GM12878 (cell line): ENCODE measurements at regions not wholly inside any gene's neighbourhood (a gene's known extent, or its start where the extent isn't known, plus 50 kb on each side); places are given as distances from the start of the nearest gene placed in this dataset.

Source experiments
- ATAC-seq: fragments of 200-7000 bp; cut with Tn5 transposase; 3 replicates; pipeline ENCODE4 v1.9.1; 2020; ENCODE audit warnings: mild to moderate bottlenecking, moderate library complexity
- BruUV-seq: library from RNA; stranded (reverse); fragments of 400-500 nt; replicated peaks from 2 replicates; lab custom pipeline; 2021; lab: Mats Ljungman, UMichigan
- CTCF ChIA-PET: fragments of 300-600 bp; sonication (Branson Sonifier 250); formaldehyde crosslinking; extraction: SDS; loops from one replicate; lab custom pipeline; 2021; ENCODE audit warnings: inconsistent platforms; lab: Yijun Ruan, JAX
- POLR2A ChIA-PET: fragments of 350-600 bp; formaldehyde crosslinking; extraction: SDS; loops from one replicate; lab custom pipeline; 2021; ENCODE audit warnings: inconsistent platforms; lab: Charles Lee
- RAD21 ChIA-PET: fragments of 300-600 bp; sonication (Branson Sonifier 250); formaldehyde crosslinking; loops from one replicate; lab custom pipeline; 2023; ENCODE audit warnings: antibody characterized with exemption; ENCODE audit not compliant: unreplicated experiment; lab: Charles Lee
- SMC1A ChIA-PET: fragments of 300-600 bp; sonication (Branson Sonifier 250); formaldehyde crosslinking; loops from one replicate; lab custom pipeline; 2023; ENCODE audit not compliant: unreplicated experiment, uncharacterized antibody; lab: Charles Lee
- DNase-seq: peaks from one replicate; pipeline ENCODE4 v3.0.0-alpha.2; 2011; ENCODE audit warnings: low read depth, low spot score
- FAIRE-seq: peaks from 3 replicates; lab custom pipeline; 2011; peaks lifted over from hg19 to GRCh38; lab: Jason Lieb, UNC
- H2AFZ ChIP-seq: 2 replicates; pipeline ENCODE4 v1.6.0; 2011; ENCODE audit warnings: low read depth, low read length, control low read depth; ENCODE audit not compliant: control insufficient read depth
- H3K27ac ChIP-seq: 2 replicates; pipeline ENCODE4 v1.5.1; 2011; ENCODE audit warnings: control low read depth; ENCODE audit not compliant: control insufficient read depth, insufficient read depth
- H3K27me3 ChIP-seq, 2 experiments: replicated peaks in 1 of 2; 2 replicates each; pipeline versions ENCODE4 v1.6.0 to v1.6.1; 2011; ENCODE audit warnings: low read length in 1 of 2; ENCODE audit not compliant: control insufficient read depth in 2 of 2, insufficient read depth in 2 of 2
- H3K36me3 ChIP-seq, 2 experiments: 2 replicates each; pipeline ENCODE4 v1.5.1; 2011; ENCODE audit warnings: low read length in 1 of 2; ENCODE audit not compliant: control insufficient read depth in 2 of 2, insufficient read depth in 2 of 2
- H3K4me1 ChIP-seq: 2 replicates; pipeline ENCODE4 v1.6.1; 2011; ENCODE audit warnings: mild to moderate bottlenecking, low read length, moderate library complexity, mixed read lengths; ENCODE audit not compliant: control insufficient read depth, insufficient read depth
- H3K4me2 ChIP-seq: 2 replicates; pipeline ENCODE4 v1.6.0; 2011; ENCODE audit warnings: control low read depth; ENCODE audit not compliant: control insufficient read depth, insufficient read depth
- H3K4me3 ChIP-seq: fragments of 200-600 bp; sonication (generic); 2 replicates; pipeline ENCODE4 v1.5.1; 2016
- H3K79me2 ChIP-seq: 2 replicates; pipeline ENCODE4 v1.6.0; 2011; ENCODE audit warnings: low read length; ENCODE audit not compliant: control insufficient read depth, insufficient read depth
- H3K9ac ChIP-seq: 2 replicates; pipeline ENCODE4 v1.8.0; 2011; ENCODE audit warnings: low read length, control low read depth, mixed read lengths; ENCODE audit not compliant: control insufficient read depth, insufficient read depth
- H3K9me3 ChIP-seq: replicated peaks from 3 replicates; pipeline ENCODE4 v1.5.1; 2011; ENCODE audit warnings: mild to moderate bottlenecking, low read length; ENCODE audit not compliant: control insufficient read depth, insufficient read depth
- H4K20me1 ChIP-seq: 2 replicates; pipeline ENCODE4 v1.6.0; 2011; ENCODE audit not compliant: control insufficient read depth, insufficient read depth
- MEF2A ChIP-seq: IDR thresholded peaks from 2 replicates; pipeline ENCODE4 v1.6.1; 2011; ENCODE audit warnings: low read depth, mild to moderate bottlenecking, low read length, moderate library complexity; ENCODE audit not compliant: insufficient read depth
- NFIC ChIP-seq: IDR thresholded peaks from 2 replicates; pipeline ENCODE4 v1.6.1; 2012; ENCODE audit warnings: low read depth, mild to moderate bottlenecking, inconsistent platforms, low read length, moderate library complexity
- NFYA ChIP-seq: IDR thresholded peaks from 2 replicates; pipeline ENCODE4 v1.6.1; 2011; ENCODE audit warnings: low read depth, mild to moderate bottlenecking, low read length, improper control_type of control experiment, borderline replicate concordance
- NFYB ChIP-seq: IDR thresholded peaks from 2 replicates; pipeline ENCODE4 v1.6.1; 2011; ENCODE audit warnings: low read depth, mild to moderate bottlenecking, low read length, improper control_type of control experiment, moderate library complexity; ENCODE audit not compliant: insufficient read depth
- RB1 ChIP-seq: fragments of 450-650 bp; formaldehyde crosslinking; IDR thresholded peaks from 2 replicates; pipeline ENCODE4 v1.6.1; 2017; ENCODE audit warnings: mild to moderate bottlenecking, borderline replicate concordance
- YBX1 ChIP-seq: fragments of 450-650 bp; IDR thresholded peaks from 2 replicates; pipeline ENCODE4 v1.6.1; 2016; ENCODE audit warnings: antibody characterized with exemption
- YY1 ChIP-seq: IDR thresholded peaks from 2 replicates; pipeline ENCODE4 v1.6.1; 2011; ENCODE audit warnings: low read depth, mild to moderate bottlenecking, low read length
- ZNF274 ChIP-seq: IDR thresholded peaks from one replicate; pipeline ENCODE4 v1.8.0; 2011; ENCODE audit not compliant: insufficient read length, insufficient read depth
- WGBS: methylation state at CpG from one replicate; pipeline ENCODE4 v1.1.6; 2016; ENCODE audit warnings: low lambda C conversion rate; ENCODE audit not compliant: insufficient replicate concordance, insufficient coverage; ENCODE audit errors: missing lambda C conversion rate; 5-methylcytosine and 5-hydroxymethylcytosine counted together
- in situ Hi-C: fragments of 300-500 bp; cut with MboI; formaldehyde crosslinking; loops from 9 replicates; pipeline ENCODE4 v1.14.3; 2018; ENCODE audit warnings: mixed read lengths
- intact Hi-C: fragments of 100-400 bp; cut with micrococcal nuclease; formaldehyde crosslinking; loops from one replicate; pipeline ENCODE4 v1.14.2; 2022; ENCODE audit not compliant: unreplicated experiment
- TF ChIP-seq, protein P1 (sequence below): IDR thresholded peaks from 2 replicates; pipeline ENCODE4 v1.6.1; 2011; ENCODE audit warnings: borderline replicate concordance, low read depth, mild to moderate bottlenecking, moderate library complexity, mixed read lengths, low read length; ENCODE audit not compliant: insufficient read depth; ENCODE audit errors: extremely low read length
- TF ChIP-seq, protein P2 (sequence below): fragments of 450-650 bp; IDR thresholded peaks from 2 replicates; pipeline ENCODE4 v1.6.1; 2016; ENCODE audit warnings: mild to moderate bottlenecking
- TF ChIP-seq, protein P3 (sequence below): IDR thresholded peaks from 2 replicates; pipeline ENCODE4 v1.6.1; 2011; ENCODE audit warnings: low read depth, mild to moderate bottlenecking, low read length, moderate library complexity, borderline replicate concordance; ENCODE audit errors: extremely low read depth

GRCh38 chr18:70420146-70420898, 131.5 kb downstream of the SOCS6 start:
- no peaks in the 10 kb centered on the region for H3K9me3 ChIP-seq
- no peaks in the 10 kb centered on the region for H4K20me1 ChIP-seq
- no peaks in the 10 kb centered on the region for H3K79me2 ChIP-seq
- WGBS, result 3% methylated on average over 4 of the region's 4 CpGs
- ChIA-PET POLR2A (no interaction called here), RAD21 (no interaction called here), CTCF (interaction anchor here (1.5 kb wide), 1 partner anchor 14 kb away, joined by 7 read pairs; no protein-coding TSS in a partner anchor), SMC1A (no interaction called here)
- DNase-seq (no peak), ATAC-seq (no peak), FAIRE-seq (no peak)
- H3K27me3 ChIP-seq, result peaks cover 0 to 7% of the 10 kb centered on the region in 2 experiments; a peak in 1 of 4 replicates
- no TSS peak for BruUV-seq
- H3K4me1 ChIP-seq, result peaks cover 10% of the 10 kb centered on the region
- H3K4me3 ChIP-seq, result no peak overlapping the region
- in situ Hi-C loops (no loop called here), intact Hi-C loops (no loop called here)
- H3K36me3 ChIP-seq, result no peaks in the 10 kb centered on the region
- no peak overlapping the region for H3K27ac ChIP-seq
- no peak overlapping the region for H3K9ac ChIP-seq
- H3K4me2 ChIP-seq, result no peak overlapping the region
- TF ChIP-seq NFIC, result no peak
- TF ChIP-seq, protein P1, sequence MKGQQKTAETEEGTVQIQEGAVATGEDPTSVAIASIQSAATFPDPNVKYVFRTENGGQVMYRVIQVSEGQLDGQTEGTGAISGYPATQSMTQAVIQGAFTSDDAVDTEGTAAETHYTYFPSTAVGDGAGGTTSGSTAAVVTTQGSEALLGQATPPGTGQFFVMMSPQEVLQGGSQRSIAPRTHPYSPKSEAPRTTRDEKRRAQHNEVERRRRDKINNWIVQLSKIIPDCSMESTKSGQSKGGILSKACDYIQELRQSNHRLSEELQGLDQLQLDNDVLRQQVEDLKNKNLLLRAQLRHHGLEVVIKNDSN, result no peak
- no peak for TF ChIP-seq RB1
- no peak for TF ChIP-seq NFYB
- TF ChIP-seq, protein P2, sequence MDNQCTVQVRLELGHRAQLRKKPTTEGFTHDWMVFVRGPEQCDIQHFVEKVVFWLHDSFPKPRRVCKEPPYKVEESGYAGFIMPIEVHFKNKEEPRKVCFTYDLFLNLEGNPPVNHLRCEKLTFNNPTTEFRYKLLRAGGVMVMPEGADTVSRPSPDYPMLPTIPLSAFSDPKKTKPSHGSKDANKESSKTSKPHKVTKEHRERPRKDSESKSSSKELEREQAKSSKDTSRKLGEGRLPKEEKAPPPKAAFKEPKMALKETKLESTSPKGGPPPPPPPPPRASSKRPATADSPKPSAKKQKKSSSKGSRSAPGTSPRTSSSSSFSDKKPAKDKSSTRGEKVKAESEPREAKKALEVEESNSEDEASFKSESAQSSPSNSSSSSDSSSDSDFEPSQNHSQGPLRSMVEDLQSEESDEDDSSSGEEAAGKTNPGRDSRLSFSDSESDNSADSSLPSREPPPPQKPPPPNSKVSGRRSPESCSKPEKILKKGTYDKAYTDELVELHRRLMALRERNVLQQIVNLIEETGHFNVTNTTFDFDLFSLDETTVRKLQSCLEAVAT, result no peak
- TF ChIP-seq YBX1, result no peak
- no peak for TF ChIP-seq MEF2A
- TF ChIP-seq ZNF274, result no peak
- no peak for TF ChIP-seq NFYA
- TF ChIP-seq YY1, result no peak
- TF ChIP-seq, protein P3, sequence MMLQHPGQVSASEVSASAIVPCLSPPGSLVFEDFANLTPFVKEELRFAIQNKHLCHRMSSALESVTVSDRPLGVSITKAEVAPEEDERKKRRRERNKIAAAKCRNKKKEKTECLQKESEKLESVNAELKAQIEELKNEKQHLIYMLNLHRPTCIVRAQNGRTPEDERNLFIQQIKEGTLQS, result no peak
- no peak overlapping the region for H2AFZ ChIP-seq
